Natural killer cell (primary cell): ENCODE measurements at regions not wholly inside any gene's neighbourhood (a gene's known extent, or its start where the extent isn't known, plus 50 kb on each side); places are given as distances from the start of the nearest gene placed in this dataset.

Experiments
- ATAC-seq, 3 donors: fragments of 150-1000 bp in 2 of 3; fragments of 200-7000 bp in 1 of 3; cut with Tn5 transposase; 1 replicate in 1 of 3; 2 replicates in 2 of 3; pipeline ENCODE4 v1.10.0; 2021; ENCODE audit warnings: mild to moderate bottlenecking in 2 of 3, moderate library complexity in 2 of 3
- DNase-seq, 2 donors: peaks; one replicate each; pipeline versions ENCODE4 v3.0.0 to v3.0.0-alpha.2; 2013 to 2021; ENCODE audit warnings: mixed read lengths in 1 of 2
- H3K27ac ChIP-seq: one replicate; pipeline ENCODE4 v1.5.1; 2013; ENCODE audit warnings: mild to moderate bottlenecking, low read length
- H3K27me3 ChIP-seq: one replicate; pipeline ENCODE4 v1.6.1; 2013; ENCODE audit warnings: low read length; ENCODE audit not compliant: control insufficient read depth, insufficient read depth
- H3K36me3 ChIP-seq: one replicate; pipeline ENCODE4 v1.6.1; 2013; ENCODE audit warnings: low read length; ENCODE audit not compliant: control insufficient read depth, insufficient read depth
- H3K4me1 ChIP-seq: one replicate; pipeline ENCODE4 v1.6.1; 2013; ENCODE audit warnings: low read length; ENCODE audit not compliant: control insufficient read depth, insufficient read depth
- H3K4me3 ChIP-seq: one replicate; pipeline ENCODE4 v1.5.1; 2013; ENCODE audit warnings: low read length
- H3K9me3 ChIP-seq: one replicate; pipeline ENCODE4 v1.6.1; 2013; ENCODE audit warnings: low read length; ENCODE audit not compliant: control insufficient read depth, insufficient read depth
- H3K27ac Mint-ChIP-seq, 2 donors: one replicate each; pipeline ENCODE4 v1.8.0; 2022; ENCODE audit warnings: mild to moderate bottlenecking in 2 of 2, mixed read lengths in 2 of 2, moderate library complexity in 1 of 2
- H3K27me3 Mint-ChIP-seq, 2 donors: one replicate each; pipeline ENCODE4 v1.8.0; 2022; ENCODE audit warnings: low read depth in 2 of 2, mixed read lengths in 2 of 2
- H3K36me3 Mint-ChIP-seq: one replicate; pipeline ENCODE4 v1.8.0; 2022; ENCODE audit warnings: mixed read lengths
- H3K4me1 Mint-ChIP-seq, 2 donors: one replicate each; pipeline ENCODE4 v1.8.0; 2022; ENCODE audit warnings: mixed read lengths in 2 of 2
- H3K4me3 Mint-ChIP-seq: one replicate; pipeline ENCODE4 v1.8.0; 2022; ENCODE audit warnings: mild to moderate bottlenecking, moderate library complexity, mixed read lengths
- H3K9me3 Mint-ChIP-seq, 2 donors: one replicate each; pipeline ENCODE4 v1.8.0; 2022; ENCODE audit warnings: mixed read lengths in 2 of 2
- WGBS: methylation state at CpG from one replicate; pipeline ENCODE4 v1.1.7; 2013; ENCODE audit warnings: missing lambda C conversion rate; ENCODE audit not compliant: insufficient coverage; 5-methylcytosine and 5-hydroxymethylcytosine counted together
- intact Hi-C: fragments of 100-400 bp; cut with micrococcal nuclease; formaldehyde crosslinking; loops from one replicate; pipeline ENCODE4 v1.14.2; 2022
- TF ChIP-seq, protein P1 (sequence below): fragments of 200-600 bp; IDR thresholded peaks from one replicate; pipeline ENCODE4 v1.8.0; 2022; ENCODE audit warnings: antibody characterized with exemption

DNA sequence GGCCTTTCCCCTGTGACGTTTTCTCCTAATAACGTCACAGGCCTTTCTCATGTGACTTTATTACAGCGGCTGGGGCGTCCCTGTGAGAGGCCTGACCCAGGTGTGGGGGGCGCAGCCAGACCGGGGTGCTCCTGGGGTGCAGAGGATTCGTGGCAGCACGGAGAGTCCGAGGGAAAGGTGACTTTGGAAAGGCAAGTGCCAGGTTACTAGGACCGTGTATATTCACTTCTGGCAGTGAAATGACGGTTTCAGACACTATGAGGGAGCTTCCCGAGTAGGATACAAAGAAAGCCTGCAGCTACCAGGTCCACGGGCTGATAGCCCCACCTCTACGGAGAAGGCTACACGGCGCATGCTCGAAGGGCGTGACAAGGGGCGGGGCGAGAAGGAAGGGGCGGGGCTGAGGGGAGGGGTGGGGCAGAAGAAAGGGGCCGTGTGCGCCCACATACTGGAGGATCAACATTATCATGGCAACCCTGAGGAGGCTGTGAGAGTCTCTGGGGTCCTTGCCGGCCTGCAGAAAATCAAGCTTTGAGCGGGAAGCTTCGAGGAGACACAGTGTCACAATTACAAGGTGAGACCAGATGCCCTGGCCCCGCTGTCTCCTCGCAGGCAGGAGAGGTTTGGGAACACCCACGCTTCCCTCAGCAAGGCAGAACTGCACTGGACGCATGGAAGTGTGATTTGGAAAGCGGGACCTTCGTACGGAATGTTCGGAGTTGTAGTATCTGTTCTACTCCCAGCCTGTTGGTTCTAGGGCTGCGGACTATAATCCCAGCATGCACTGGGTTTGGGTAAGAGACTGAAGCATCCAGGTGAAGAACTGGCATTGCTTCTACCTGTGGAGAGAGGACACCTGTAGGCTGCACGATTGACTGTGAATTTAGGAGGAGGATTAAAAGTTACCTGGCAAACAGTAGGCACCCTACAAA, 54.4 kb upstream of the ZNF337 start:
- 45% methylated on average over 36 of the region's 36 CpGs for WGBS
- H3K4me3 ChIP-seq: peak overlapping the region; percentile 50

DNA sequence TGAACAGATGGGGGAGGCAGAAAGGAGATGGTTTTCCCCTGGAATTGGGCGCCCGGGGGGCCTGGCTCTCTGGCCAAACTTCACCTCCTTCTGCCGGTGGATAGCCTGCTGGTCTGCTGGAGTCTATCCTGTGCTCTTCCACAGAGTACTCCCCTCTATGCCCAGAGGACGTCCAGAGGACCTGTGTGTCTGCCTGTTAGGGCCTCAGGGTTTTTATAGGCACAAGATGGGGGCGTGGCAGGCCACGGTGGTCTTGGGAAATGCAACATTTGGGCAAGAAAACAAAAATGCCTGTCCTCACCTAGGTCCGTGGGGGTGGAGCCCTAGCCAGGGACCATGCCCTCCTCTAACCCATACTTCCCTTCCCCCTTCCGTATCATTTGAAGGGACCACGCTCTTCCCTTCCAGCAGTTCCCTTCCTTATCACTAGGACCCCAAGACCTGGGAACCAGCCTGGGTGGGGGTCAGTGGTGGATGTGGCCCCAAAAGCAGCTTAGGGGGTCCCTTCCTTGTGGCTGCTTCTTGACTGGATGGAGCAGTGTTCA, 53.6 kb upstream of the ZNF337 start:
- Histone ChIP-seq H3K9me3 (no peaks in the 10 kb centered on the region), H3K4me3 (peak overlapping the region; percentile 50), H3K27me3 (no peaks in the 10 kb centered on the region), H3K27ac (peak overlapping the region; percentile 37), H3K4me1 (peaks cover 7% of the 10 kb centered on the region), H3K36me3 (no peaks in the 10 kb centered on the region)
- no peak for DNase-seq
- intact Hi-C loops: no loop called here
- Mint-ChIP-seq H3K36me3 (no peaks in the 10 kb centered on the region), H3K9me3 (no peaks in the 10 kb centered on the region), H3K27ac (peak overlapping the region; percentile 85 to 88), H3K27me3 (peaks cover 0 to 2% of the 10 kb centered on the region in 2 donors), H3K4me1 (peaks cover 12 to 14% of the 10 kb centered on the region in 2 donors), H3K4me3 (peak overlapping the region; percentile 93)
- WGBS: 92% methylated on average over 9 of the region's 9 CpGs
- no peak for ATAC-seq
- TF ChIP-seq, protein P1, sequence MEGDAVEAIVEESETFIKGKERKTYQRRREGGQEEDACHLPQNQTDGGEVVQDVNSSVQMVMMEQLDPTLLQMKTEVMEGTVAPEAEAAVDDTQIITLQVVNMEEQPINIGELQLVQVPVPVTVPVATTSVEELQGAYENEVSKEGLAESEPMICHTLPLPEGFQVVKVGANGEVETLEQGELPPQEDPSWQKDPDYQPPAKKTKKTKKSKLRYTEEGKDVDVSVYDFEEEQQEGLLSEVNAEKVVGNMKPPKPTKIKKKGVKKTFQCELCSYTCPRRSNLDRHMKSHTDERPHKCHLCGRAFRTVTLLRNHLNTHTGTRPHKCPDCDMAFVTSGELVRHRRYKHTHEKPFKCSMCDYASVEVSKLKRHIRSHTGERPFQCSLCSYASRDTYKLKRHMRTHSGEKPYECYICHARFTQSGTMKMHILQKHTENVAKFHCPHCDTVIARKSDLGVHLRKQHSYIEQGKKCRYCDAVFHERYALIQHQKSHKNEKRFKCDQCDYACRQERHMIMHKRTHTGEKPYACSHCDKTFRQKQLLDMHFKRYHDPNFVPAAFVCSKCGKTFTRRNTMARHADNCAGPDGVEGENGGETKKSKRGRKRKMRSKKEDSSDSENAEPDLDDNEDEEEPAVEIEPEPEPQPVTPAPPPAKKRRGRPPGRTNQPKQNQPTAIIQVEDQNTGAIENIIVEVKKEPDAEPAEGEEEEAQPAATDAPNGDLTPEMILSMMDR: no peak

More for the DNA sequence above, 54.4 kb upstream of the ZNF337 start:
- Mint-ChIP-seq H3K4me3 (peak overlapping the region; percentile 93), H3K27me3 (peaks cover 0 to 3% of the 10 kb centered on the region in 2 donors), H3K36me3 (no peaks in the 10 kb centered on the region), H3K4me1 (peaks cover 12 to 14% of the 10 kb centered on the region in 2 donors), H3K9me3 (no peaks in the 10 kb centered on the region), H3K27ac (peak overlapping the region; percentile 85 to 88)
- Histone ChIP-seq H3K9me3 (no peaks in the 10 kb centered on the region), H3K27ac (peak overlapping the region; percentile 37), H3K4me1 (peaks cover 7% of the 10 kb centered on the region), H3K27me3 (no peaks in the 10 kb centered on the region), H3K36me3 (no peaks in the 10 kb centered on the region)
- TF ChIP-seq, protein P1: no peak
- intact Hi-C loops: loop anchor here (1.0 kb wide), 1 partner anchor 55 kb away; the partner anchor contains the start of gene ZNF337
- DNase-seq: peak; percentile 46 to 71
- ATAC-seq: peak; percentile 88 to 95 (median 94)

DNA sequence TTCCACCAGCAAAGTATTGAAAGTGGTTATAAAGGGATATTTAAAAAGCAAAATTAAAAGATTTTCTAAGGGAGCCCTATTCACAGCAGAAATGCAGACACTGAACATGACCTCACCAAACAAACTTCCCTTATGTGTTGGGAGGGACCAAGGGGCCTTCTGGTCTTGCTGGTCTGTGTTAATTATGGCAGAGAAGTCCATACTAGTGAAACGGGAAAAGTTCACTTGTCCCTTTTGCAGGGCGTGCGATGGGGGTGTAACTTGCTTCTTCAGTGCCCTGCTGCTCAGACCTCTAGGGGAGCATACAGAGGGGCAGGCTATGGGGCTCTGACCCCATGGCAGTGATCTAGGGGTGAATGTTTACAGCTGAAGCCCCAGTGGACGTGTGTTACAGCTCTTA, 53.0 kb upstream of the ZNF337 start:
- ATAC-seq (no peak), DNase-seq (no peak)
- no peak overlapping the region for H3K27ac Mint-ChIP-seq
- no peaks in the 10 kb centered on the region for H3K36me3 Mint-ChIP-seq
- H3K27me3 ChIP-seq: no peaks in the 10 kb centered on the region
- no peaks in the 10 kb centered on the region for H3K36me3 ChIP-seq
- H3K4me3 Mint-ChIP-seq: peak overlapping the region; percentile 42
- no peak overlapping the region for H3K27ac ChIP-seq
- TF ChIP-seq, protein P1: no peak
- no peaks in the 10 kb centered on the region for H3K9me3 ChIP-seq
- H3K27me3 Mint-ChIP-seq: no peaks in the 10 kb centered on the region
- WGBS: 92% methylated on average over 4 of the region's 4 CpGs
- H3K4me1 ChIP-seq: peaks cover 7% of the 10 kb centered on the region
- no peaks in the 10 kb centered on the region for H3K9me3 Mint-ChIP-seq
- H3K4me1 Mint-ChIP-seq: peaks cover 12 to 14% of the 10 kb centered on the region in 2 donors
- intact Hi-C loops: no loop called here
- no peak overlapping the region for H3K4me3 ChIP-seq
